ENCODE measurements at regions not wholly inside any gene's neighbourhood (a gene's known extent, or its start where the extent isn't known, plus 50 kb on each side); places are given as distances from the start of the nearest gene placed in this dataset.

DNA sequence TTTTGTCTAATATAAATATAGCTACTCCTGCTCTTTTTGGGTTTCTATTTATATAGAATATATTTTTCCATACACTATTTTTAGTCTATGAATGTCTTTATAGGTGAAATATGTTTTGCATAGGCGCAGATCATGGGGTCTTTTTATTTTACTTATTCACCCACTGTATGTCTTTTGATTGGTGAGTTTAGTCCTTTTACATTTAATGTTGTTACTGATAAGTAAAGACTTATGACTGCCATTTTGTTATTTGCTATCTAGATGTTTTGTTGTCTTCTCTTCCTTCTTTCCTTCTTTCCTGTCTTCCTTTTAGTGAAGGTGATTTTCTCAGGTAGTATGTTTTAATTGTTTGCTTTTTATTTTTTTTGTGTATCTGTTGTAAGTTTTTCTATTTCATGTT is 276.8 kb upstream of the CNTNAP2 start:
- TF ChIP-seq, protein P1, sequence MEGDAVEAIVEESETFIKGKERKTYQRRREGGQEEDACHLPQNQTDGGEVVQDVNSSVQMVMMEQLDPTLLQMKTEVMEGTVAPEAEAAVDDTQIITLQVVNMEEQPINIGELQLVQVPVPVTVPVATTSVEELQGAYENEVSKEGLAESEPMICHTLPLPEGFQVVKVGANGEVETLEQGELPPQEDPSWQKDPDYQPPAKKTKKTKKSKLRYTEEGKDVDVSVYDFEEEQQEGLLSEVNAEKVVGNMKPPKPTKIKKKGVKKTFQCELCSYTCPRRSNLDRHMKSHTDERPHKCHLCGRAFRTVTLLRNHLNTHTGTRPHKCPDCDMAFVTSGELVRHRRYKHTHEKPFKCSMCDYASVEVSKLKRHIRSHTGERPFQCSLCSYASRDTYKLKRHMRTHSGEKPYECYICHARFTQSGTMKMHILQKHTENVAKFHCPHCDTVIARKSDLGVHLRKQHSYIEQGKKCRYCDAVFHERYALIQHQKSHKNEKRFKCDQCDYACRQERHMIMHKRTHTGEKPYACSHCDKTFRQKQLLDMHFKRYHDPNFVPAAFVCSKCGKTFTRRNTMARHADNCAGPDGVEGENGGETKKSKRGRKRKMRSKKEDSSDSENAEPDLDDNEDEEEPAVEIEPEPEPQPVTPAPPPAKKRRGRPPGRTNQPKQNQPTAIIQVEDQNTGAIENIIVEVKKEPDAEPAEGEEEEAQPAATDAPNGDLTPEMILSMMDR (IDR thresholded peaks at IDR 0.05), result no peak
- no peak for TF ChIP-seq POLR2A (IDR thresholded peaks at IDR 0.05)
